ENCODE measurements at regions not wholly inside any gene's neighbourhood (a gene's known extent, or its start where the extent isn't known, plus 50 kb on each side); places are given as distances from the start of the nearest gene placed in this dataset.
"Not testable (repeated sequence)": the region's sequence is repeated elsewhere in the genome, so short reads cannot be mapped to it uniquely, and the experiment has no call there.

DNA sequence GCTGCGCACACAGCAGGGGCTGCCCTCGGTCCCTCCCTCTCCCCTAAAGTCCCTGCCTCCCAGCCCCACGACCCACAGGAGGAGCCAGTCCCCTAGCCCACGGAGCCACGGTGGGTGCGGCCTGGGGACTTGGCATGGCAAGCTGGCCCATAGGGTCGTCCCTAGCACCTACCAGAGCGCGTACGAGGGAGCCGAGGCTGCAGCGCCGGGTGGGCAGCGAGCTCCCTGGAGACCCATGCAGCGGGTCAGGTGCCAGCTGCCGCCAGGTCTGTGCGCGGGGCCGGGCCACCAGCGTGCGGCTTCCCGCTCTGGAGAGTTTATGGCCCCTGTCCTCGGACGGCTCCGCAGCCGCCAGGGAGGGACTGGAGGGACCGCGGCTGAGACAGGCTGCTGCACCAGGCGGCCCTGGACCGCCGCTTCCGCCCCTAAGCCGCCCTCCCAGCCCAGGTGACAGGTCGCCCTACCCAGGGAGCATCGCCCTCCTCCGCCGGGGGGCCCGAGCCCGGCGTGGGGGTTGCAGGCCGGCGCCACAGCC lies 273.6 kb downstream of the CCDC74A start:
- no peaks in the 10 kb centered on the region for H3K27me3 ChIP-seq (ENCODE audit: control insufficient read depth in 4 of 4, insufficient read depth in 4 of 4, low read length in 3 of 4)
- H3K9me3 ChIP-seq (ENCODE audit: control insufficient read depth in 4 of 4, low read length in 3 of 4), result no peaks in the 10 kb centered on the region
- peak overlapping the region in 1 of 3 donors; percentile 15 for H3K4me3 ChIP-seq (ENCODE audit: low read depth in 1 of 3, low read length in 3 of 3)
- peaks cover 0 to 9% (median 4%) of the 10 kb centered on the region in 4 donors for H3K4me1 ChIP-seq (ENCODE audit: control insufficient read depth in 4 of 4, insufficient read depth in 4 of 4, low read length in 3 of 4)
- H3K9ac ChIP-seq (ENCODE audit: low read depth in 1 of 2, low read length in 2 of 2), result no peak overlapping the region
- DNase-seq (ENCODE audit: low spot score), result no peak
- 61% methylated on average over 42 of the region's 42 CpGs for WGBS
- H3K27ac ChIP-seq (ENCODE audit: low read depth in 1 of 2, low read length in 2 of 2), result no peak overlapping the region
- H3K36me3 ChIP-seq (ENCODE audit: control insufficient read depth in 4 of 4, insufficient read depth in 3 of 4, low read depth in 1 of 4, low read length in 3 of 4), result no peaks in the 10 kb centered on the region
- TF ChIP-seq, protein P1, sequence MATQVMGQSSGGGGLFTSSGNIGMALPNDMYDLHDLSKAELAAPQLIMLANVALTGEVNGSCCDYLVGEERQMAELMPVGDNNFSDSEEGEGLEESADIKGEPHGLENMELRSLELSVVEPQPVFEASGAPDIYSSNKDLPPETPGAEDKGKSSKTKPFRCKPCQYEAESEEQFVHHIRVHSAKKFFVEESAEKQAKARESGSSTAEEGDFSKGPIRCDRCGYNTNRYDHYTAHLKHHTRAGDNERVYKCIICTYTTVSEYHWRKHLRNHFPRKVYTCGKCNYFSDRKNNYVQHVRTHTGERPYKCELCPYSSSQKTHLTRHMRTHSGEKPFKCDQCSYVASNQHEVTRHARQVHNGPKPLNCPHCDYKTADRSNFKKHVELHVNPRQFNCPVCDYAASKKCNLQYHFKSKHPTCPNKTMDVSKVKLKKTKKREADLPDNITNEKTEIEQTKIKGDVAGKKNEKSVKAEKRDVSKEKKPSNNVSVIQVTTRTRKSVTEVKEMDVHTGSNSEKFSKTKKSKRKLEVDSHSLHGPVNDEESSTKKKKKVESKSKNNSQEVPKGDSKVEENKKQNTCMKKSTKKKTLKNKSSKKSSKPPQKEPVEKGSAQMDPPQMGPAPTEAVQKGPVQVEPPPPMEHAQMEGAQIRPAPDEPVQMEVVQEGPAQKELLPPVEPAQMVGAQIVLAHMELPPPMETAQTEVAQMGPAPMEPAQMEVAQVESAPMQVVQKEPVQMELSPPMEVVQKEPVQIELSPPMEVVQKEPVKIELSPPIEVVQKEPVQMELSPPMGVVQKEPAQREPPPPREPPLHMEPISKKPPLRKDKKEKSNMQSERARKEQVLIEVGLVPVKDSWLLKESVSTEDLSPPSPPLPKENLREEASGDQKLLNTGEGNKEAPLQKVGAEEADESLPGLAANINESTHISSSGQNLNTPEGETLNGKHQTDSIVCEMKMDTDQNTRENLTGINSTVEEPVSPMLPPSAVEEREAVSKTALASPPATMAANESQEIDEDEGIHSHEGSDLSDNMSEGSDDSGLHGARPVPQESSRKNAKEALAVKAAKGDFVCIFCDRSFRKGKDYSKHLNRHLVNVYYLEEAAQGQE (IDR thresholded peaks at IDR 0.05), result no peak
- TF ChIP-seq YY1 (IDR thresholded peaks at IDR 0.05) (no peak), RXRA (IDR thresholded peaks at IDR 0.05) (no peak), RAD21 (IDR thresholded peaks at IDR 0.05) (no peak), JUND (IDR thresholded peaks at IDR 0.05) (no peak), FOXA2 (IDR thresholded peaks at IDR 0.05) (no peak), FOXA1 (IDR thresholded peaks at IDR 0.05) (no peak), SP1 (IDR thresholded peaks at IDR 0.05) (no peak), GABPA (IDR thresholded peaks at IDR 0.05 in 1 of 2, conservative IDR thresholded peaks at IDR 0.05 in 1 of 2) (no peak)
- TF ChIP-seq, protein P2, sequence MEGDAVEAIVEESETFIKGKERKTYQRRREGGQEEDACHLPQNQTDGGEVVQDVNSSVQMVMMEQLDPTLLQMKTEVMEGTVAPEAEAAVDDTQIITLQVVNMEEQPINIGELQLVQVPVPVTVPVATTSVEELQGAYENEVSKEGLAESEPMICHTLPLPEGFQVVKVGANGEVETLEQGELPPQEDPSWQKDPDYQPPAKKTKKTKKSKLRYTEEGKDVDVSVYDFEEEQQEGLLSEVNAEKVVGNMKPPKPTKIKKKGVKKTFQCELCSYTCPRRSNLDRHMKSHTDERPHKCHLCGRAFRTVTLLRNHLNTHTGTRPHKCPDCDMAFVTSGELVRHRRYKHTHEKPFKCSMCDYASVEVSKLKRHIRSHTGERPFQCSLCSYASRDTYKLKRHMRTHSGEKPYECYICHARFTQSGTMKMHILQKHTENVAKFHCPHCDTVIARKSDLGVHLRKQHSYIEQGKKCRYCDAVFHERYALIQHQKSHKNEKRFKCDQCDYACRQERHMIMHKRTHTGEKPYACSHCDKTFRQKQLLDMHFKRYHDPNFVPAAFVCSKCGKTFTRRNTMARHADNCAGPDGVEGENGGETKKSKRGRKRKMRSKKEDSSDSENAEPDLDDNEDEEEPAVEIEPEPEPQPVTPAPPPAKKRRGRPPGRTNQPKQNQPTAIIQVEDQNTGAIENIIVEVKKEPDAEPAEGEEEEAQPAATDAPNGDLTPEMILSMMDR (IDR thresholded peaks at IDR 0.05; ENCODE audit: low read depth, low read length, missing input control), result no peak
- TF ChIP-seq, protein P3, sequence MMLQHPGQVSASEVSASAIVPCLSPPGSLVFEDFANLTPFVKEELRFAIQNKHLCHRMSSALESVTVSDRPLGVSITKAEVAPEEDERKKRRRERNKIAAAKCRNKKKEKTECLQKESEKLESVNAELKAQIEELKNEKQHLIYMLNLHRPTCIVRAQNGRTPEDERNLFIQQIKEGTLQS (IDR thresholded peaks at IDR 0.05), result no peak
- TF ChIP-seq, protein P4, sequence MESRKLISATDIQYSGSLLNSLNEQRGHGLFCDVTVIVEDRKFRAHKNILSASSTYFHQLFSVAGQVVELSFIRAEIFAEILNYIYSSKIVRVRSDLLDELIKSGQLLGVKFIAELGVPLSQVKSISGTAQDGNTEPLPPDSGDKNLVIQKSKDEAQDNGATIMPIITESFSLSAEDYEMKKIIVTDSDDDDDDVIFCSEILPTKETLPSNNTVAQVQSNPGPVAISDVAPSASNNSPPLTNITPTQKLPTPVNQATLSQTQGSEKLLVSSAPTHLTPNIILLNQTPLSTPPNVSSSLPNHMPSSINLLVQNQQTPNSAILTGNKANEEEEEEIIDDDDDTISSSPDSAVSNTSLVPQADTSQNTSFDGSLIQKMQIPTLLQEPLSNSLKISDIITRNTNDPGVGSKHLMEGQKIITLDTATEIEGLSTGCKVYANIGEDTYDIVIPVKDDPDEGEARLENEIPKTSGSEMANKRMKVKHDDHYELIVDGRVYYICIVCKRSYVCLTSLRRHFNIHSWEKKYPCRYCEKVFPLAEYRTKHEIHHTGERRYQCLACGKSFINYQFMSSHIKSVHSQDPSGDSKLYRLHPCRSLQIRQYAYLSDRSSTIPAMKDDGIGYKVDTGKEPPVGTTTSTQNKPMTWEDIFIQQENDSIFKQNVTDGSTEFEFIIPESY (IDR thresholded peaks at IDR 0.05), result no peak
- TF ChIP-seq, protein P5, sequence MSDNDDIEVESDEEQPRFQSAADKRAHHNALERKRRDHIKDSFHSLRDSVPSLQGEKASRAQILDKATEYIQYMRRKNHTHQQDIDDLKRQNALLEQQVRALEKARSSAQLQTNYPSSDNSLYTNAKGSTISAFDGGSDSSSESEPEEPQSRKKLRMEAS (IDR thresholded peaks at IDR 0.05), result no peak

DNA sequence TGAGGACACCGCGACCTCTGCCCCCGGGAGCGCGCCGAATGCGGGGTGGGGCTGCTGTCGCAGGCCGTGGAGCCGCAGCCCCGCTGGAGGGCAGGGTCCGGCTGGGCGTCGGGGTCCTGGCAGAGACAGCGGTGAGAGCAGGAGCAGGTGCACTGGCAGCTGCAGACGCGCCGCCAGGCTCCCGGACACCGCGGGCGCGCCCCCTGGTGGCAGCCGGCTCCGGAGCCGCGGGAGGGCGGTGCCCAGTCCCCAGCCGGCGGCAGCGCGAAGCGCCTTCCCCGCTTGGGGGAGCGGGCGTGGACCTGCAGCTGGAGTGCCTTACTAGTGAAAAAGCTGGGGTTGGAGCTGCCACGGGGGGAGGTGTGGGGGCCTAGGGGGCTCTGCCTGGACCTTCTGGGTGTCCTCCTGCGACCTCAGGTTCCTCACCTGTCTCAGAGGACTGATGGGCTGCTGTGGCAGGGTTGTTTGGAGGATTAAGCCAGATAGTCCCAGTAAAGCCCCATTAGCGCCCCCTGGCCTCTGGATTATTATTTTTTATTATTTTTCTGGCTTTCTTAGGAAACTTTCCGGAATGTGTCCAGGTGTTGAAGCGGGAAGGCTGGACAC lies 274.2 kb downstream of the CCDC74A start:
- H3K4me1 ChIP-seq (ENCODE audit: control insufficient read depth in 4 of 4, insufficient read depth in 4 of 4, low read length in 3 of 4); H3K27me3 ChIP-seq (ENCODE audit: control insufficient read depth in 4 of 4, insufficient read depth in 4 of 4, low read length in 3 of 4); H3K9me3 ChIP-seq (ENCODE audit: control insufficient read depth in 4 of 4, low read length in 3 of 4); H3K36me3 ChIP-seq (ENCODE audit: control insufficient read depth in 4 of 4, insufficient read depth in 3 of 4, low read depth in 1 of 4, low read length in 3 of 4); H3K9ac ChIP-seq (ENCODE audit: low read depth in 1 of 2, low read length in 2 of 2); H3K27ac ChIP-seq (ENCODE audit: low read depth in 1 of 2, low read length in 2 of 2): not testable (repeated sequence)
- H3K4me3 ChIP-seq (ENCODE audit: low read depth in 1 of 3, low read length in 3 of 3), result peak overlapping the region in 1 of 3 donors; percentile 40
- TF ChIP-seq, protein P2 (IDR thresholded peaks at IDR 0.05; ENCODE audit: low read depth, low read length, missing input control), result peak; percentile 57
- TF ChIP-seq RAD21 (IDR thresholded peaks at IDR 0.05), result peak in 1 of 2 donors; percentile 51
- DNase-seq (ENCODE audit: low spot score), result peak; percentile 68
- WGBS, result 3% methylated on average over 41 of the region's 41 CpGs

DNA sequence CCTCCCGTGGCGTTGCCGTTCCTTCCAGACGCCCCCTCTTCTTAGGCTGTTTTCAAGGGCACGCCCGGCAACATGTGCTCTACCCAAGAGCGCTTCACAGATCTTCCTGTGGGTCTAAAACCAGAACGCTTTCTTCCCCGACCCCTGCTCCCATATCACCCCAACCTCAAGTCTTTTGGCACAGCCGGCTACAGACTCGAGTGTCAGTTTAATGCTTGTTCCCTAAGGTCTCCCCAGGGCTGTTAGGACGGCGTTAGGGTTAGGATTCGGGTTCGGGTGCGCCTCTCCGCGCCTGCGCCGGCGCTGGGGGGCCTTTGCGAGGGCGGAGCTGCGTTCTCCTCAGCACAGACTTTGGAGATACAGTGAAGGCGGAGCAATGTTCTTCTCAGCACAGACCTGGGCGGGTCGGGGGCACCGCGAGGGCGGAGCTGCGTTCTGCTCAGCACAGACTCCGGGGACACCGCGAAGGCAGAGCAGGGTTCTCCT lies 274.7 kb downstream of the CCDC74A start:
- peak overlapping the region in 1 of 3 donors; percentile 40 for H3K4me3 ChIP-seq (ENCODE audit: low read depth in 1 of 3, low read length in 3 of 3)
- DNase-seq (ENCODE audit: low spot score), result peak; percentile 46
- H3K27ac ChIP-seq (ENCODE audit: low read depth in 1 of 2, low read length in 2 of 2); H3K9me3 ChIP-seq (ENCODE audit: control insufficient read depth in 4 of 4, low read length in 3 of 4); H3K9ac ChIP-seq (ENCODE audit: low read depth in 1 of 2, low read length in 2 of 2); H3K4me1 ChIP-seq (ENCODE audit: control insufficient read depth in 4 of 4, insufficient read depth in 4 of 4, low read length in 3 of 4); H3K27me3 ChIP-seq (ENCODE audit: control insufficient read depth in 4 of 4, insufficient read depth in 4 of 4, low read length in 3 of 4); H3K36me3 ChIP-seq (ENCODE audit: control insufficient read depth in 4 of 4, insufficient read depth in 3 of 4, low read depth in 1 of 4, low read length in 3 of 4): not testable (repeated sequence)
- 5% methylated on average over 34 of the region's 34 CpGs for WGBS

All from liver (tissue), 8 donors.